Spleen (tissue), 7 donors: ENCODE measurements at regions not wholly inside any gene's neighbourhood (a gene's known extent, or its start where the extent isn't known, plus 50 kb on each side); places are given as distances from the start of the nearest gene placed in this dataset.

Source experiments
- CTCF ChIP-seq, 11 experiments: fragments of 200-600 bp in 7 of 11; fragments of 450-650 bp in 4 of 11; sonication (generic) in 4 of 11; IDR thresholded peaks in 8 of 11; conservative IDR thresholded peaks in 3 of 11; 1 replicate in 7 of 11; 2 replicates in 4 of 11; pipeline versions ENCODE4 v1.4.0 to v1.8.0; 2016 to 2021; ENCODE audit warnings: antibody characterized with exemption in 11 of 11, inconsistent platforms in 4 of 11, mild to moderate bottlenecking in 1 of 11
- POLR2A ChIP-seq, 3 donors: fragments of 450-650 bp; IDR thresholded peaks; one replicate each; pipeline ENCODE4 v1.5.1; 2017; ENCODE audit warnings: antibody characterized with exemption in 3 of 3, mild to moderate bottlenecking in 1 of 3
- donor health status: DM: no; HTN: no; CAD: no; lungs with moderate emphysema.
- donor health status: DM: no; HTN: no; CAD: no.
- donor health status: DM: no; HTN: no; CAD: no.

DNA sequence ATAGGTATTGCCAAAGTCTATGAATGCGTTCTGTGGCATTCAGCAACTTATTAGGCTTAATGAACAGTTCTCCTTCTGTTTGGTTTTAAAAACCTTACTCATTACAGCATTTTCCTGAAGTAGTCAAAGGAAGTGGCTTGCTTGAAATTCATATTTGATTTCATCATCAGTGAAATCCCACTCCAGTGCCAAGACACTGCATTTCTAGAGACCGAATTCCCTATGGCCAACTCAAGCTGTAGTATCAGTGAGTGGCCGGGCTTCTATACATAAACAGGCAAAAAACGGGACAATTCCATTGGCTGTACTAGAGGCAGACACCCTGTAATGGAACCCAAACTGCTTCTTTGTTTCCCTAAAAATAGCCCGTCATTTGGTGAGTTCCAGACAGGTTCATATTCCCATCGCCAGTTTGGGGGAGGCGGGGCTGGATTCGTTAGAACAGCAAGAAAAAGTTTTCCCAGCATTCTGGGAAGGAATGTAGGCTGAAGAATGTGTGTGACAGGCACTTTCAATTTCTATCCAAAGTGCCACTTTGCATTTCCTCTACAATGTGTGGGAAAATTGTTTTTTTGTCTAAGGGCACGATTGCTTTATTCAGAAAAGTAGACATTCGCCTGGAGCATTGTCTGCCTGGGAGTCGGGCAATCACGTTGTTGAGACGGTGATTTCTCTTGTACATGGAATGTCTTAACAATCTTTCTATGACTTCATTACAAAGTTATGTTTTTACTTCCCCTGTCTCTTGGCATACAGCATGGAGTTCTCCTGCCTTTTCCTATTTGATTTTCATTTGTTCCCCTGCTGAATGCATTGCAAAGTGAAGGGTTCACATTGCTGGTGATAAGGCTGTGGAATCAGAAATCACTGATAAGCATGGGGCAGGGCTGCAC lies 141.8 kb upstream of the MAST4 start:
- TF ChIP-seq CTCF (IDR thresholded peaks at IDR 0.05 in 8 of 11, conservative IDR thresholded peaks at IDR 0.05 in 3 of 11) (no peak), POLR2A (IDR thresholded peaks at IDR 0.05) (no peak)
